ENCODE measurements at regions not wholly inside any gene's neighbourhood (a gene's known extent, or its start where the extent isn't known, plus 50 kb on each side); places are given as distances from the start of the nearest gene placed in this dataset.

DNA sequence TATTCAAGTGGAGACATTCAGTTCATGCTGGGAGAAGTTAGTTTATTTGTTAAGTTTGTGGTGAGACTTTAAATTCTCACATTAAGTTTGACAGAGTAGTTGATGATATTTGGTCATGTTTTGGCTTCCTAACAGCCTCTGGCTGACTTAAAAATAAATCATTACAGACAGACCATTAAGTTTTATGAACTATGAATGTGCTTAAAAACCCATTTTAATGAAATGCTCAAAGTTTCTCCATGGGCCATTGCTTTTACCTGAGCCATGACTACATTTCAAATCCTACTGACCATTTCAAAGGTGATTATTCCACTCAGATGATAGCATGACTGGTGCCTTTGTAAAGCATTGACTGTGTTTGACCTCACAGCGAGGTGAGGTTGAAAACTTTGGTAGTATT lies 192.7 kb downstream of the LRRC70 start:
- Histone ChIP-seq H2AFZ (ENCODE audit: low read length) (no peak overlapping the region), H3K36me3 (replicated peaks; ENCODE audit: insufficient read depth, low read length) (no peaks in the 10 kb centered on the region), H3K9me3 (replicated peaks; ENCODE audit: insufficient read depth, low read length) (no peaks in the 10 kb centered on the region), H4K20me1 (ENCODE audit: insufficient read depth, low read length) (no peaks in the 10 kb centered on the region), H3K9ac (ENCODE audit: low read length) (no peak overlapping the region), H3K4me2 (ENCODE audit: low read depth, low read length) (no peak overlapping the region), H3K4me1 (ENCODE audit: low read length) (peaks cover 18% of the 10 kb centered on the region), H3K4me3 (ENCODE audit: low read length) (no peak overlapping the region), H3K79me2 (ENCODE audit: low read length) (no peaks in the 10 kb centered on the region), H3F3A (ENCODE audit: insufficient read depth, low read length) (no peaks in the 10 kb centered on the region), H3K27ac (ENCODE audit: low read length) (no peak overlapping the region), H3K9me2 (replicated peaks; ENCODE audit: insufficient read depth, low read length) (no peaks in the 10 kb centered on the region), H3K27me3 (replicated peaks; ENCODE audit: insufficient read depth, low read length) (no peaks in the 10 kb centered on the region)
- DNase-seq, result no peak
- TF ChIP-seq EZH2phosphoT487 (IDR thresholded peaks at IDR 0.05; ENCODE audit: low read length), result no peak
- no peak for TF ChIP-seq EZH2 (optimal IDR thresholded peaks at IDR 0.05; ENCODE audit: low read depth, low read length)
- TF ChIP-seq, protein P1, sequence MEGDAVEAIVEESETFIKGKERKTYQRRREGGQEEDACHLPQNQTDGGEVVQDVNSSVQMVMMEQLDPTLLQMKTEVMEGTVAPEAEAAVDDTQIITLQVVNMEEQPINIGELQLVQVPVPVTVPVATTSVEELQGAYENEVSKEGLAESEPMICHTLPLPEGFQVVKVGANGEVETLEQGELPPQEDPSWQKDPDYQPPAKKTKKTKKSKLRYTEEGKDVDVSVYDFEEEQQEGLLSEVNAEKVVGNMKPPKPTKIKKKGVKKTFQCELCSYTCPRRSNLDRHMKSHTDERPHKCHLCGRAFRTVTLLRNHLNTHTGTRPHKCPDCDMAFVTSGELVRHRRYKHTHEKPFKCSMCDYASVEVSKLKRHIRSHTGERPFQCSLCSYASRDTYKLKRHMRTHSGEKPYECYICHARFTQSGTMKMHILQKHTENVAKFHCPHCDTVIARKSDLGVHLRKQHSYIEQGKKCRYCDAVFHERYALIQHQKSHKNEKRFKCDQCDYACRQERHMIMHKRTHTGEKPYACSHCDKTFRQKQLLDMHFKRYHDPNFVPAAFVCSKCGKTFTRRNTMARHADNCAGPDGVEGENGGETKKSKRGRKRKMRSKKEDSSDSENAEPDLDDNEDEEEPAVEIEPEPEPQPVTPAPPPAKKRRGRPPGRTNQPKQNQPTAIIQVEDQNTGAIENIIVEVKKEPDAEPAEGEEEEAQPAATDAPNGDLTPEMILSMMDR (IDR thresholded peaks at IDR 0.05; ENCODE audit: low read length), result no peak

DNA sequence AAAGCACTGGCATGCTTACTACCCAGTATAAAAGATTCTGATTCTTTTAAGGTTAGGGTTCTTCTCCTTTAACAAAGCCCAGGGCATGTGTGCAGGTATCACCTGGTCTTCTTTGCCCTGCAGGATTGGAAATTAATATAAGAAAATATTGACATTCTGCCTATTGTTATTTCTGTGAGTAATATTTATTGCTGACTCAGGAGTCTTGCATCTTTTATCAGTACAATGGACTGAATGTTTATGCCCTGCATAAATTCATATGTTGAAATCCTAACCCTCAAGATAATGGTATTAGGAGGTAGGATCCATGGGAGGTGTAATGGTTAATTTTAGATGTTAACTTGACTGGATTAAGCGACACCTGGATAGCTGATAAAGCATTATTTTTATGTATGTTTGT lies 189.0 kb downstream of the LRRC70 start:
- Histone ChIP-seq H3K36me3 (replicated peaks; ENCODE audit: insufficient read depth, low read length) (no peaks in the 10 kb centered on the region), H3K9me2 (replicated peaks; ENCODE audit: insufficient read depth, low read length) (no peaks in the 10 kb centered on the region), H4K20me1 (ENCODE audit: insufficient read depth, low read length) (no peaks in the 10 kb centered on the region), H3K4me3 (ENCODE audit: low read length) (no peak overlapping the region), H3K9ac (ENCODE audit: low read length) (no peak overlapping the region), H3K4me2 (ENCODE audit: low read depth, low read length) (no peak overlapping the region), H3K27ac (ENCODE audit: low read length) (no peak overlapping the region), H3K4me1 (ENCODE audit: low read length) (peaks cover 14% of the 10 kb centered on the region), H3F3A (ENCODE audit: insufficient read depth, low read length) (0 out of 2 replicates have a peak, but pooled peaks cover 3% of the 10 kb centered on the region), H3K79me2 (ENCODE audit: low read length) (no peaks in the 10 kb centered on the region), H3K27me3 (replicated peaks; ENCODE audit: insufficient read depth, low read length) (no peaks in the 10 kb centered on the region), H2AFZ (ENCODE audit: low read length) (no peak overlapping the region), H3K9me3 (replicated peaks; ENCODE audit: insufficient read depth, low read length) (no peaks in the 10 kb centered on the region)
- DNase-seq, result no peak
- TF ChIP-seq EZH2 (optimal IDR thresholded peaks at IDR 0.05; ENCODE audit: low read depth, low read length) (no peak), EZH2phosphoT487 (IDR thresholded peaks at IDR 0.05; ENCODE audit: low read length) (no peak)
- TF ChIP-seq, protein P1 (IDR thresholded peaks at IDR 0.05; ENCODE audit: low read length), result no peak

GRCh38 chr5:62767077-62767476 lies 188.5 kb downstream of the LRRC70 start:
- H3K4me2 ChIP-seq (ENCODE audit: low read depth, low read length), result no peak overlapping the region
- no peak for DNase-seq

More at GRCh38 chr5:62767077-62767476, 188.5 kb downstream of the LRRC70 start:
- no peak overlapping the region for H3K4me3 ChIP-seq (ENCODE audit: low read length)
- H3K9me2 ChIP-seq (replicated peaks; ENCODE audit: insufficient read depth, low read length), result no peaks in the 10 kb centered on the region
- no peak overlapping the region for H3K27ac ChIP-seq (ENCODE audit: low read length)
- no peak overlapping the region for H3K9ac ChIP-seq (ENCODE audit: low read length)
- no peaks in the 10 kb centered on the region for H3K9me3 ChIP-seq (replicated peaks; ENCODE audit: insufficient read depth, low read length)
- no peaks in the 10 kb centered on the region for H3K27me3 ChIP-seq (replicated peaks; ENCODE audit: insufficient read depth, low read length)
- H4K20me1 ChIP-seq (ENCODE audit: insufficient read depth, low read length), result no peaks in the 10 kb centered on the region
- H3K79me2 ChIP-seq (ENCODE audit: low read length), result no peaks in the 10 kb centered on the region
- 0 out of 2 replicates have a peak, but pooled peaks cover 3% of the 10 kb centered on the region for H3F3A ChIP-seq (ENCODE audit: insufficient read depth, low read length)
- TF ChIP-seq, protein P1 (IDR thresholded peaks at IDR 0.05; ENCODE audit: low read length), result no peak
- no peak for TF ChIP-seq EZH2 (optimal IDR thresholded peaks at IDR 0.05; ENCODE audit: low read depth, low read length)
- TF ChIP-seq EZH2phosphoT487 (IDR thresholded peaks at IDR 0.05; ENCODE audit: low read length), result no peak
- H3K4me1 ChIP-seq (ENCODE audit: low read length), result peaks cover 16% of the 10 kb centered on the region
- no peaks in the 10 kb centered on the region for H3K36me3 ChIP-seq (replicated peaks; ENCODE audit: insufficient read depth, low read length)
- no peak overlapping the region for H2AFZ ChIP-seq (ENCODE audit: low read length)
